ENCODE measurements at regions not wholly inside any gene's neighbourhood (a gene's known extent, or its start where the extent isn't known, plus 50 kb on each side); places are given as distances from the start of the nearest gene placed in this dataset.
"Not testable (repeated sequence)": the region's sequence is repeated elsewhere in the genome, so short reads cannot be mapped to it uniquely, and the experiment has no call there.

DNA sequence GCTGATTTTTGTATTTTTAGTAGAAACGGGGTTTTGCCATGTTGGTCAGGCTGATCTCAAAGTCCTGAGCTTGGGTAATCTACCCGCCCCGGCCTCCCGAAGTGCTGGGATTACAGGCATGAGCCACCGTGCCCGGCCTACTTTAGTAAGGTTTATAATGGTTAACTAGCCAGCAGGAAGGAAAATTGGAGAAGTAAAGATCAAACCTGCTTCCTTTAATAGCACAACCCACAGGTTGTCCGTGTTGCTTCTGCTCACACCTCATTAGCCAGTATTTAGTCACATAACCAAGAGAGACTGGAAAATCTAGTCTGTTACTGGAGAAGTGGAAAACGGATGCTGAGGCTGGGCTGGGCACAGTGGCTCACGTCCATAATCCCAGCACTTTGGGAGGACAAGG, 51.9 kb upstream of the TBL1XR1 start:
- FAIRE-seq = peak; percentile 23
- DNase-seq (ENCODE audit: insufficient read length, low spot score) = no peak
- TF ChIP-seq POLR2AphosphoS5 (IDR thresholded peaks at IDR 0.05; ENCODE audit: low read depth, low read length) = no peak
- TF ChIP-seq PAX5 (IDR thresholded peaks at IDR 0.05; ENCODE audit: insufficient read depth, low read length, severe bottlenecking) = no peak
- no peak for TF ChIP-seq POLR2A (IDR thresholded peaks at IDR 0.05; ENCODE audit: low read depth, low read length)
- TF ChIP-seq POU2F2 (IDR thresholded peaks at IDR 0.05; ENCODE audit: low read depth, low read length) = no peak
- no peak for TF ChIP-seq SPI1 (IDR thresholded peaks at IDR 0.05; ENCODE audit: low read depth, low read length)
- TF ChIP-seq TAF1 (IDR thresholded peaks at IDR 0.05; ENCODE audit: low read depth, low read length) = no peak

DNA sequence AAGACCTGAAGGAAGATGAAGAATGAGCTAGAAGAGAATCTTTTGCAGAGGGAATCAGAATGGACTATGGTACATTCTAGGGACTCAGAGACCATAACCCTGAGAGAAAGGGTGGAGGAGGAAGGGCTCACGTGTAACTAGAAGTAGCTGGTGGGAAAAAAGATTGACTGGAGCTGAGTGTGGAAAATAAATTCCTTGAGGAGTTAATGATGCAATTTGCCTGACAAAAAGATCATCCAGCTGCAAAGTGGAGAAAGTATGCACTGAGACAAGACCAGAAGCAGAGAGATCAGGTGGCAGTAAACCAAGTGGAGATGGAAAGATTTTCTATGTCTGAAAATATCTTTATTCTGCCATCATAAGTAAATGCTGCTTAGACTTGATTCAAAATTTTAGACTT, 52.9 kb upstream of the TBL1XR1 start:
- DNase-seq (ENCODE audit: insufficient read length, low spot score) (no peak), FAIRE-seq (no peak)
- TF ChIP-seq POLR2AphosphoS5 (IDR thresholded peaks at IDR 0.05; ENCODE audit: low read depth, low read length) = no peak
- no peak for TF ChIP-seq POLR2A (IDR thresholded peaks at IDR 0.05; ENCODE audit: low read depth, low read length)
- no peak for TF ChIP-seq SPI1 (IDR thresholded peaks at IDR 0.05; ENCODE audit: low read depth, low read length)
- no peak for TF ChIP-seq PAX5 (IDR thresholded peaks at IDR 0.05; ENCODE audit: insufficient read depth, low read length, severe bottlenecking)
- no peak for TF ChIP-seq POU2F2 (IDR thresholded peaks at IDR 0.05; ENCODE audit: low read depth, low read length)
- TF ChIP-seq TAF1 (IDR thresholded peaks at IDR 0.05; ENCODE audit: low read depth, low read length) = no peak

DNA sequence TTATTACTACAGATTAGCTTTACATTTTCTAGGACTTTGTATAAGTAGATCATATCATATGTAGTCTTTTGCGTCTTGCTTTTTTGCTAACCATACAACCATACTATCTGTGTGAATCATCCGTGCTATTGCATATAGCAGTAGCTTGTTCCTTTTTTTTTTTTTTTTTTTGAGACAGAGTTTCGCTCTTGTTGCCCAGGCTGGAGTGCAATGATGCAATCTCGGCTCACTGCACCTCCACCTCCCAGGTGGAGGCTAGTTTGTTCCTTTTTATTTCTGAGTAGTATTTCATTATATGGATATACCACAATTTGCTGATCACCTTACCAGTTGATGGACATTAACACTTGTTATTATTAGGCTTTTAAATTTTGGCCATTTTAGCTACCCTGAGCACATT, 54.5 kb upstream of the TBL1XR1 start:
- DNase-seq (ENCODE audit: insufficient read length, low spot score) (no peak), FAIRE-seq (no peak)
- TF ChIP-seq TAF1 (IDR thresholded peaks at IDR 0.05; ENCODE audit: low read depth, low read length) (no peak), SPI1 (IDR thresholded peaks at IDR 0.05; ENCODE audit: low read depth, low read length) (no peak), POU2F2 (IDR thresholded peaks at IDR 0.05; ENCODE audit: low read depth, low read length) (no peak), POLR2A (IDR thresholded peaks at IDR 0.05; ENCODE audit: low read depth, low read length) (no peak), PAX5 (IDR thresholded peaks at IDR 0.05; ENCODE audit: insufficient read depth, low read length, severe bottlenecking) (no peak), POLR2AphosphoS5 (IDR thresholded peaks at IDR 0.05; ENCODE audit: low read depth, low read length) (no peak)

DNA sequence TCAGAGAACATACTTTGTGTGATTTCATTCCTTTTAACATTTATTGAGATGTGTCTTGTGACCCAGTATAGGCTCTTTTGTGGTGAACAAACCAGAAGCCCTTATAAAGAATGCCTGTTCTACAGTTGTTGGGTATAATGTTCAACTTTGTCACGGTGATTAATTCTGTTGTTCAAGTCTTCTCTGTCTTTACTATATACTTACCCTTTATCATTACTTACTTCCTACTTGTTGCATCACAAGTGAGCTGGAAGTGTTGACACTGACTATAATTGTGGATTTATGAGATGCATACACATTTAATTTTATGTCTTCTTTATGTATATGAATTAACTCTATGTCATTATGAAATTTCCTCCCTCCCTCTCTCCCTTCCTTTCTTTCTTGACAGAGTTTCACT, 59.7 kb upstream of the TBL1XR1 start:
- FAIRE-seq (no peak), DNase-seq (ENCODE audit: insufficient read length, low spot score) (no peak)
- TF ChIP-seq PAX5 (IDR thresholded peaks at IDR 0.05; ENCODE audit: insufficient read depth, low read length, severe bottlenecking) (no peak), SPI1 (IDR thresholded peaks at IDR 0.05; ENCODE audit: low read depth, low read length) (no peak)

DNA sequence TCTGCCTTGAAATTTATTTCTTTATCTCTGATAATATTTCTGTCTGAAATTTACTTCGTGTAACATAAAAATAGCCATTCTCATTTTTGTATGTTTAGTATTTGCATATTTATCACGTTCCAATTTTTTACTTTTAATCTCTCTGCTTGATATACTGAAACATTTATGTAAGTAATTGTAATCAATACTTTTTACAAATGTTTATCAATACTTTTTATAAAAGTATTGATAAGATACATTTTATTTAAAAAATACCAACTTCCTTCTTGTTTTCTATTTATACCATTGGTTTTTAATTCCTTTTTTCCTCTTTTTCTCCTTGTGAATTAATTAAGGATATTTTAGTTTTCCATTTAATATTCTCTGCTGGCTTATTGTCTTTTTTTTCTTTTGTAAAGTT, 60.3 kb upstream of the TBL1XR1 start:
- no peak for TF ChIP-seq TAF1 (IDR thresholded peaks at IDR 0.05; ENCODE audit: low read depth, low read length)
- no peak for TF ChIP-seq PAX5 (IDR thresholded peaks at IDR 0.05; ENCODE audit: insufficient read depth, low read length, severe bottlenecking)
- TF ChIP-seq POLR2AphosphoS5 (IDR thresholded peaks at IDR 0.05; ENCODE audit: low read depth, low read length) = no peak
- TF ChIP-seq POLR2A (IDR thresholded peaks at IDR 0.05; ENCODE audit: low read depth, low read length) = no peak
- TF ChIP-seq POU2F2 (IDR thresholded peaks at IDR 0.05; ENCODE audit: low read depth, low read length) = no peak
- no peak for TF ChIP-seq SPI1 (IDR thresholded peaks at IDR 0.05; ENCODE audit: low read depth, low read length)
- no peak for FAIRE-seq

DNA sequence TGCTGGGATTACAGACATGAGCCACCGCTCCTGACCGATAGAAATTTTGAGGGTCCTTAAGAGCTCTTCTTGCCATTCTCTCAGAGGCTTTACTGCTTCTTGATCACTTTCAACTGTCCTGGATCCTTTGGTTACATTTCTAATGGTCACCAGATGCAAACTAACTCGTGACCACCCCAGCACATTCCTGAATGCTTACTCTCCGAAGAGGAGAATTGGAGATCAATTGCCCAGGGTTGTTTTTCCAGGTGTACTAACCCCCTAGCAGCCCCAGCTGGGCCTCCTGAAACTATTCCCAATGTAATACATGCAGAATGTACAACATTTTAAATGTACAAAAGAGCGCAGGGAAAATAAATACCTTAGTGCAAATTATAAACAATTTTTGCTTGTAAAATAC, 65.1 kb upstream of the TBL1XR1 start:
- no peak for TF ChIP-seq POU2F2 (IDR thresholded peaks at IDR 0.05; ENCODE audit: low read depth, low read length)
- no peak for TF ChIP-seq POLR2AphosphoS5 (IDR thresholded peaks at IDR 0.05; ENCODE audit: low read depth, low read length)
- no peak for TF ChIP-seq PAX5 (IDR thresholded peaks at IDR 0.05; ENCODE audit: insufficient read depth, low read length, severe bottlenecking)
- no peak for TF ChIP-seq POLR2A (IDR thresholded peaks at IDR 0.05; ENCODE audit: low read depth, low read length)
- no peak for TF ChIP-seq TAF1 (IDR thresholded peaks at IDR 0.05; ENCODE audit: low read depth, low read length)
- no peak for TF ChIP-seq SPI1 (IDR thresholded peaks at IDR 0.05; ENCODE audit: low read depth, low read length)
- FAIRE-seq (no peak), DNase-seq (ENCODE audit: insufficient read length, low spot score) (no peak)

More for the DNA sequence above, 60.3 kb upstream of the TBL1XR1 start:
- DNase-seq (ENCODE audit: insufficient read length, low spot score) = no peak

DNA sequence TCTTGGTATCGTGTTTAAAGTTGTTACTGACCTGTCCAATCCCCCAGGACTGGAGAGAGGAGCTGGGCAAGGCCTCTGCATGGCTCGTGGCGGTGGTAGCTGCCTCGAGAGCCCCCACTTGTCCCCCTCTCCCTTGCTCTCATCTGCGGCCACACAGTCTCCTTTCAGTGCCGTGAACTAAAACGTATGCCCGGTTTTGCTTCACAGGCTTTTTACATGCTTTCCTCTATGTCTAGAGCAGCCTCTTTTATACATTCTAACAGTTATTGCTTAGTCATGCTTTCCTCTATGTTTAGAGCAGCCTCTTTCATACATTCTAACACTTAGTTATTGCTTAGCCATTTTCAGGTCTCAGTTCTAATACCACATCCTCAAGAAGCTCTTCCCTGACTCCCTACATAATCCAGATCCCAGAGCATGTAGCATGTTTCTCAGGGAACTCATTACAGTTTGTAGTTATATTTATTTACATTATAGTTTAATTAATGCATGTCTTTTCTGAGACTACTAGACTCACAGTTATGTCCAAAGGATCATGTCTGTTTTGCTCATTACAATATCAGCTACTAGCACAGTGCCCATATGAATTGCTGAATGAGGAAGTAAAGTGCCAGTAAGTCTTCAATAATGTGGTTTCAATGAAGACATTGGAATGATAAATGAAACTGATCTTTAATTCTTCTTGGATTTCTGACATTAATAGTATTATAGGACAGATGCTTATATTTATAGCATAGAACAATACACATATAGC, 66.5 kb upstream of the TBL1XR1 start:
- TF ChIP-seq POU2F2 (IDR thresholded peaks at IDR 0.05; ENCODE audit: low read depth, low read length) (no peak), POLR2AphosphoS5 (IDR thresholded peaks at IDR 0.05; ENCODE audit: low read depth, low read length) (no peak), POLR2A (IDR thresholded peaks at IDR 0.05; ENCODE audit: low read depth, low read length) (no peak), TAF1 (IDR thresholded peaks at IDR 0.05; ENCODE audit: low read depth, low read length) (no peak), SPI1 (IDR thresholded peaks at IDR 0.05; ENCODE audit: low read depth, low read length) (no peak), PAX5 (IDR thresholded peaks at IDR 0.05; ENCODE audit: insufficient read depth, low read length, severe bottlenecking) (no peak)
- FAIRE-seq (peak; percentile 45), DNase-seq (ENCODE audit: insufficient read length, low spot score) (no peak)

DNA sequence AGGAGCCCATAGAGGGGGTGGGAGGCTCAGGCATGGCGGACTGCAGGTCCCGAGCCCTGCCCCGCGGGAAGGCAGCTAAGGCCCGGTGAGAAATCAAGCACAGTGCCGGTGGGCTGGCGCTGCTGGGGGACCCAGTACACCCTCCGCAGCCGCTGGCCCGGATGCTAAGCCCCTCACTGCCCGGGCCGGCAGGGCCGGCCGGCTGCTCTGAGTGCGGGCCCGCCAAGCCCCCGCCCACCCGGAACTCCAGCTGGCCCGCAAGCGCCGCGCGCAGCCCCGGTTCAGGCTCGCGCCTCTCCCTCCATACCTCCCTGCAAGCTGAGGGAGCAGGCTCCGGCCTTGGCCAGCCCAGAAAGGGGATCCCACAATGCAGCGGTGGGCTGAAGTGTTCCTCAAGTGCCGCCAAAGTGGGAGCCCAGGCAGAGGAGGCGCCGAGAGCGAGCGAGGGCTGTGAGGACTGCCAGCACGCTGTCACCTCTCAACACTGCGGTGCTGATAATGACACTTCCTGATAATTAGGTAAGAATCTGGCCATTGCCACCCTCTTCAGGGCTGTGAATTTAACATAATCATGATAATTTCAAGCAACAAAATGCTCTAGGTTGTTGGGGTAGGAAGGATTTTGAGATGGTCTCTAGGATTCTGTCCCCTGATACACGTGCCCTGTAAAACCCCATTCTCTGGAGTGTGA, 74.7 kb upstream of the TBL1XR1 start:
- DNase-seq (ENCODE audit: insufficient read length, low spot score); FAIRE-seq: not testable (repeated sequence)

DNA sequence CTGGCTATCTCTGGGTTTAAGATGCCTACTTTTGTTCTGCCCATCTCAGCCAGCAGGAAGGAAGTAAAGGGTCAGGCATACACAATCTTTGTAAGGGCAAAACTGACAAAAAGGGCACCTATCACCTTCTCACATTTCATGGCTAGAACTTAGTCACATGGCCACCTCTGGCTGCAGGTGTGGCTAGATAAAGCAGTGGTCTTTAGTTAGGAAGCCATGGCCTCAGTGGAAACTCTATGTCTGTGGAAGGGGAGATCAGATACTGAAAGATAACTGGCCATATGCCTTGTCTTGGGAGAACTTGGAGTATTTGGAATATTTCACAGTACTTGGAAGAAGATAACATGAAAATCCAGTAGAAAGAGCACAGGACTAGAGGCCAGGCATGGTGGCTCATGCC, 80.7 kb upstream of the TBL1XR1 start:
- FAIRE-seq = no peak
- no peak for DNase-seq (ENCODE audit: insufficient read length, low spot score)
- TF ChIP-seq SPI1 (IDR thresholded peaks at IDR 0.05; ENCODE audit: low read depth, low read length) (no peak), POU2F2 (IDR thresholded peaks at IDR 0.05; ENCODE audit: low read depth, low read length) (no peak), TAF1 (IDR thresholded peaks at IDR 0.05; ENCODE audit: low read depth, low read length) (no peak), POLR2A (IDR thresholded peaks at IDR 0.05; ENCODE audit: low read depth, low read length) (no peak), PAX5 (IDR thresholded peaks at IDR 0.05; ENCODE audit: insufficient read depth, low read length, severe bottlenecking) (no peak), POLR2AphosphoS5 (IDR thresholded peaks at IDR 0.05; ENCODE audit: low read depth, low read length) (no peak)

Data from GM12891 (cell line).